Stimulated activated naive B cell treated with anti-CD40 and anti-IgM and Interleukin-4, amounts not matched to agents 10 μg/mL and 1 μg/mL and 100 μg/mL, for 72 hours (primary cell): ENCODE measurements at regions not wholly inside any gene's neighbourhood (a gene's known extent, or its start where the extent isn't known, plus 50 kb on each side); places are given as distances from the start of the nearest gene placed in this dataset.
"Not testable (repeated sequence)": the region's sequence is repeated elsewhere in the genome, so short reads cannot be mapped to it uniquely, and the experiment has no call there.

Experiments
- ATAC-seq, 2 donors: fragments of 150-1000 bp; cut with Tn5 transposase; replicated peaks; 2 replicates each; pipeline ENCODE4 v1.10.0; 2021; ENCODE audit warnings: moderate library complexity in 1 of 2
- DNase-seq: peaks from one replicate; pipeline ENCODE4 v3.0.0; 2021
- H3K27ac Mint-ChIP-seq: one replicate; pipeline ENCODE4 v1.8.0; 2022; ENCODE audit warnings: mild to moderate bottlenecking, mixed read lengths
- H3K27me3 Mint-ChIP-seq, 2 donors: one replicate each; pipeline ENCODE4 v1.8.0; 2022; ENCODE audit warnings: mixed read lengths in 2 of 2
- H3K36me3 Mint-ChIP-seq, 2 donors: one replicate each; pipeline ENCODE4 v1.8.0; 2022; ENCODE audit warnings: mixed read lengths in 2 of 2, mild to moderate bottlenecking in 1 of 2
- H3K4me1 Mint-ChIP-seq, 2 donors: one replicate each; pipeline ENCODE4 v1.8.0; 2022; ENCODE audit warnings: mixed read lengths in 2 of 2, mild to moderate bottlenecking in 1 of 2
- H3K4me3 Mint-ChIP-seq, 2 donors: one replicate each; pipeline ENCODE4 v1.8.0; 2022; ENCODE audit warnings: mild to moderate bottlenecking in 2 of 2, mixed read lengths in 2 of 2, moderate library complexity in 1 of 2
- H3K9me3 Mint-ChIP-seq, 2 donors: one replicate each; pipeline ENCODE4 v1.8.0; 2022; ENCODE audit warnings: mixed read lengths in 2 of 2, mild to moderate bottlenecking in 1 of 2

DNA sequence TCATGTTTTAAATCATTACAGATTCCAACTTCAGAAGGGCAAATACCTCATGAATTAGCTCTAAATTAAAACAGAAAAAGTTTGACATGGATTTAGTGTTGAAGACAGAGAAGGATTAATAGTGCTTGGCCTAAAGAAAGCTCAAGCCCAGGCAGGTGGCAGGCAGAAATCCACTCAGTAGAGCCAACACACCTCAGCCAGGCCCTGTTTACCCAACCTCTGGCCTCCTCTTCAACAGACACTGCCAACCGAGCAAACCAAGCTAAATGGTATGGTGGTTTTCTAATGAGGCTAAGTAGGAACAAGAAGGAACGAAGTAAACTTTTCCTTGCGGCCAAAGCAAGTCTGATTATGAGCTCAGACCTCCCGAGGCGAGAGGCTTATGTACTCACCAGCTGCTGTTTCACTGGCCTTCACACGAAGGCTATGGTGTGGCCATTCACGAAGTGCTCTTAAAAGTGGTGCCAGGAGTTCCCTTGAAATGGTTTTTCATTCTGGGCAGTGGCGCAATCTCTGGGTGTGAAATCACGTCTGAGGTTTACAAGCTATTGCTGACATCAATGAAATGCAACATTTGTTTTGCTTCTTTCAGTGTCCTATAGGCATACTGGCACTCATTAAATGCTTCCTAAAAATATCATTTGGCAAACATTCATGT is 124.1 kb upstream of the LGR5 start:
- no peak for ATAC-seq
- Mint-ChIP-seq H3K4me3 (no peak overlapping the region), H3K9me3 (peaks cover 4 to 8% of the 10 kb centered on the region in 2 donors), H3K27me3 (no peaks in the 10 kb centered on the region), H3K4me1 (no peaks in the 10 kb centered on the region), H3K36me3 (no peaks in the 10 kb centered on the region), H3K27ac (no peak overlapping the region)
- no peak for DNase-seq

GRCh38 chr12:71312768-71313403 is 126.7 kb upstream of the LGR5 start:
- no peak overlapping the region for H3K27ac Mint-ChIP-seq
- no peak overlapping the region for H3K4me3 Mint-ChIP-seq
- no peak for ATAC-seq
- H3K9me3 Mint-ChIP-seq, result peaks cover 0 to 3% of the 10 kb centered on the region in 2 donors
- no peak for DNase-seq
- no peaks in the 10 kb centered on the region for H3K36me3 Mint-ChIP-seq
- no peaks in the 10 kb centered on the region for H3K4me1 Mint-ChIP-seq
- no peaks in the 10 kb centered on the region for H3K27me3 Mint-ChIP-seq

- not testable (repeated sequence) for H3K4me3 Mint-ChIP-seq, ATAC-seq, H3K4me1 Mint-ChIP-seq, H3K9me3 Mint-ChIP-seq, H3K27me3 Mint-ChIP-seq, H3K36me3 Mint-ChIP-seq, DNase-seq, H3K27ac Mint-ChIP-seq
These were observed 128.0 kb upstream of the LGR5 start for GRCh38 chr12:71311611-71312010.

GRCh38 chr12:71306808-71307207 is 132.8 kb upstream of the LGR5 start:
- DNase-seq (no peak), ATAC-seq (no peak)
- H3K36me3 Mint-ChIP-seq, result no peaks in the 10 kb centered on the region
- no peak overlapping the region for H3K4me3 Mint-ChIP-seq
- no peak overlapping the region for H3K27ac Mint-ChIP-seq
- H3K4me1 Mint-ChIP-seq, result no peaks in the 10 kb centered on the region
- peaks cover 0 to 3% of the 10 kb centered on the region in 2 donors for H3K9me3 Mint-ChIP-seq
- no peaks in the 10 kb centered on the region for H3K27me3 Mint-ChIP-seq

GRCh38 chr12:71304306-71304705 is 135.3 kb upstream of the LGR5 start:
- Mint-ChIP-seq H3K4me3 (no peak overlapping the region), H3K27ac (no peak overlapping the region), H3K27me3 (no peaks in the 10 kb centered on the region), H3K36me3 (no peaks in the 10 kb centered on the region), H3K9me3 (peaks cover 0 to 3% of the 10 kb centered on the region in 2 donors), H3K4me1 (no peaks in the 10 kb centered on the region)
- ATAC-seq (no peak), DNase-seq (no peak)

GRCh38 chr12:71303199-71303598 is 136.4 kb upstream of the LGR5 start:
- ATAC-seq, result no peak

GRCh38 chr12:71300772-71301675 is 138.6 kb upstream of the LGR5 start:
- no peak overlapping the region for H3K4me3 Mint-ChIP-seq
- peaks cover 0 to 2% of the 10 kb centered on the region in 2 donors for H3K9me3 Mint-ChIP-seq
- H3K36me3 Mint-ChIP-seq, result no peaks in the 10 kb centered on the region
- ATAC-seq, result no peak
- DNase-seq, result no peak
- no peaks in the 10 kb centered on the region for H3K27me3 Mint-ChIP-seq
- H3K27ac Mint-ChIP-seq, result no peak overlapping the region
- H3K4me1 Mint-ChIP-seq, result no peaks in the 10 kb centered on the region

More at GRCh38 chr12:71303199-71303598, 136.4 kb upstream of the LGR5 start:
- Mint-ChIP-seq H3K9me3 (peaks cover 0 to 3% of the 10 kb centered on the region in 2 donors), H3K27ac (no peak overlapping the region), H3K4me1 (no peaks in the 10 kb centered on the region), H3K4me3 (no peak overlapping the region), H3K36me3 (no peaks in the 10 kb centered on the region), H3K27me3 (no peaks in the 10 kb centered on the region)
- no peak for DNase-seq

DNA sequence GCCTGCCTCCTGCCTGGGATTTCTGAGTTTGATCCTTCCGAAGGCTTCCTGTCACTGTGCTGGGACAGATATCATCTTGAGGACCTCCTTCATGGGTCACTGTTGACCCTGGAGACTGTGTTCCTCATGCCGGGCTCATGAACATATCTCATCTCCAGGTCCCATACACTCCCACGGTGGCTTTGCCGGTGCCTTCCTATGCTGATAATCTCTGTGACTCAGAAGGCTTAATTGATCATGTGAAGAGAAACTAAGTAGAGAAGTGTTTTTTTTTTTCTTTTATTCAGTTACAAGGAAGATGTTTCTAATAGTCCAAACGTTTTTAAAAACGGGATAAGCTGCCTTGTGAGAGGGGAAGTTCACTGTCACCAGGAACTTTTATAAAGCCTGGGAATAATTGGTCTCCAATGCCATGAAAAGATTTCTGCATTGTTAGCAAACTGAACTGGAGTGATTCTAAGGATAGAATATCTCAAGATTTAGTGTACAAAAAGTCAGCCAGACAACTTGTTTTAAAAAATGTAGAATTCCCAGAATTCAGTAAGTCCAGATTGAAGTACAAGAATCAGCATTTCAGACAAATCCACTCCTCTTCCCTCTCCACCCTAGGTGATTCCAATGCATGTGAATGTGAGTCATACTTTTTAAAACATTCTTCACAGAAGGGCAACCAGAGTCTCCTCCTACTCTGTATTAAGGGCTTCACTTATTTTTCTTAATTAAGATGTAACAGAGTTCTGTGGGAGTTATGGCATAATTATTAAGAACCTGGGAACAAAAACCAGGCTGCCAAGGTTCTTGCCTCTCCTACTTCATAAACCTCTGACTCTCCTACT is 139.8 kb upstream of the LGR5 start:
- H3K4me1 Mint-ChIP-seq, result no peaks in the 10 kb centered on the region
- DNase-seq, result no peak

GRCh38 chr12:71297930-71298329 is 140.1 kb upstream of the TSPAN8 start:
- no peak overlapping the region for H3K4me3 Mint-ChIP-seq

More for the DNA sequence above, 139.8 kb upstream of the LGR5 start:
- no peaks in the 10 kb centered on the region for H3K36me3 Mint-ChIP-seq
- no peaks in the 10 kb centered on the region for H3K27me3 Mint-ChIP-seq
- no peaks in the 10 kb centered on the region for H3K9me3 Mint-ChIP-seq
- H3K4me3 Mint-ChIP-seq, result no peak overlapping the region
- H3K27ac Mint-ChIP-seq, result no peak overlapping the region
- no peak for ATAC-seq

GRCh38 chr12:71295953-71296352 is 138.2 kb upstream of the TSPAN8 start:
- DNase-seq (no peak), ATAC-seq (no peak)
- Mint-ChIP-seq H3K27me3 (no peaks in the 10 kb centered on the region), H3K36me3 (peaks cover 0 to 2% of the 10 kb centered on the region in 2 donors), H3K27ac (no peak overlapping the region), H3K4me1 (no peaks in the 10 kb centered on the region), H3K4me3 (no peak overlapping the region), H3K9me3 (peaks cover 5 to 7% of the 10 kb centered on the region in 2 donors)

More at GRCh38 chr12:71297930-71298329, 140.1 kb upstream of the TSPAN8 start:
- DNase-seq, result no peak
- Mint-ChIP-seq H3K27ac (no peak overlapping the region), H3K27me3 (no peaks in the 10 kb centered on the region), H3K4me1 (no peaks in the 10 kb centered on the region), H3K9me3 (no peaks in the 10 kb centered on the region), H3K36me3 (no peaks in the 10 kb centered on the region)
- ATAC-seq, result no peak

DNA sequence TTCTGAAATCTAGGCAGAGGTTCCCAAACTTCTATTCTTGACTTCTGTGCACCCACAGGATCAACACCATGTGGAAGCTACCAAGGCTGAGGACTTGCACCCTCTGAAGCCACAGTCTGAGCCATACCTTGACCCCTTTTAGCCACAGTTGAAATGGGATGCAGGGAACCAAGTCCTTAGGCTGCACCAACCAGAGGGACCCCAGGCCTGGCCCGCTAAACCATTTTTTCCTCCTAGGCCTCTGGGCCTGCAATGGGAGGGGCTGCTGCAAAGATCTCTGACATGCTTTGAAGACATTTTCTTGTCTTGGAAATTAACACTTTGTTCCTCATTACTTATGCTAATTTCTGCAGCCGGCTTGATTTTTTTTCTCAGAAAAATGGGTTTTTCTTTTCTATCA is 133.9 kb upstream of the TSPAN8 start:
- ATAC-seq, result no peak
- H3K27me3 Mint-ChIP-seq, result no peaks in the 10 kb centered on the region
- no peak overlapping the region for H3K27ac Mint-ChIP-seq
- peaks cover 0 to 2% of the 10 kb centered on the region in 2 donors for H3K36me3 Mint-ChIP-seq
- peaks cover 5 to 10% of the 10 kb centered on the region in 2 donors for H3K9me3 Mint-ChIP-seq
- H3K4me3 Mint-ChIP-seq, result no peak overlapping the region
- no peak for DNase-seq
- H3K4me1 Mint-ChIP-seq, result no peaks in the 10 kb centered on the region

GRCh38 chr12:71283883-71284282 is 126.1 kb upstream of the TSPAN8 start:
- no peaks in the 10 kb centered on the region for H3K36me3 Mint-ChIP-seq
- no peak for ATAC-seq

GRCh38 chr12:71282925-71283324 is 125.1 kb upstream of the TSPAN8 start:
- H3K27ac Mint-ChIP-seq, result no peak overlapping the region
- H3K4me3 Mint-ChIP-seq, result no peak overlapping the region
- H3K4me1 Mint-ChIP-seq, result no peaks in the 10 kb centered on the region
- DNase-seq (no peak), ATAC-seq (no peak)
- H3K36me3 Mint-ChIP-seq, result no peaks in the 10 kb centered on the region
- no peaks in the 10 kb centered on the region for H3K27me3 Mint-ChIP-seq
- peaks cover 0 to 9% of the 10 kb centered on the region in 2 donors for H3K9me3 Mint-ChIP-seq

More at GRCh38 chr12:71283883-71284282, 126.1 kb upstream of the TSPAN8 start:
- Mint-ChIP-seq H3K4me1 (no peaks in the 10 kb centered on the region), H3K27me3 (no peaks in the 10 kb centered on the region), H3K27ac (no peak overlapping the region), H3K9me3 (peaks cover 0 to 9% of the 10 kb centered on the region in 2 donors), H3K4me3 (no peak overlapping the region)
- DNase-seq, result no peak

DNA sequence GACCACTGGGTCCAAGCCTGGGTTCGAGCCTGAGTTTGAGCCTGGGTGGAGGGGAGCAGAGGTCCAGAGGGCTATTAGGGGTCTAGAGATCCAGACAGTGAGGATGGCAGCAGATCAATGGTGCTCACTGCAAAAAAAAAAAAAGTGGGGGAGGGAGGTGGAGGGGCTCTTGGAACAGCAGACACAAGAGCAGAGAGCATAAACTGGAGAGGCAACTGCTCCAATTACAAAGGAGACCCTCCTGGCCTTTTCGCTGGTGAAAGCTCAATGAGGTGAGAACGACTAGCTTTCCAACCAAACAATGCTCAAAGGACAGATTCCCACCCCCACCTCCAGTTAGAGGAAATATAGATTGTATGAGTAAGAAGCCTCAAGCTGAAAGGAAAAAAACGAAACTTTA is 124.2 kb upstream of the TSPAN8 start:
- Mint-ChIP-seq H3K4me3 (no peak overlapping the region), H3K4me1 (no peaks in the 10 kb centered on the region), H3K27me3 (no peaks in the 10 kb centered on the region), H3K36me3 (no peaks in the 10 kb centered on the region), H3K9me3 (peaks cover 0 to 9% of the 10 kb centered on the region in 2 donors), H3K27ac (no peak overlapping the region)
- ATAC-seq (no peak), DNase-seq (no peak)
